Hepatocyte (in vitro differentiated cells): ENCODE measurements at regions not wholly inside any gene's neighbourhood (a gene's known extent, or its start where the extent isn't known, plus 50 kb on each side); places are given as distances from the start of the nearest gene placed in this dataset.

Experiments used
- EZH2 ChIP-seq: fragments of 200-600 bp; sonication (generic); IDR thresholded peaks from 2 replicates; pipeline ENCODE4 v1.6.1; 2016; ENCODE audit warnings: antibody characterized with exemption, mild to moderate bottlenecking, borderline replicate concordance
- EZH2phosphoT487 ChIP-seq: fragments of 200-600 bp; sonication (generic); IDR thresholded peaks from one replicate; pipeline ENCODE4 v1.6.1; 2018; ENCODE audit warnings: antibody characterized with exemption, mild to moderate bottlenecking, low read depth, moderate library complexity; ENCODE audit not compliant: unreplicated experiment, severe bottlenecking
- TF ChIP-seq, protein P1 (sequence below): fragments of 200-600 bp; sonication (generic); IDR thresholded peaks from 2 replicates; pipeline ENCODE4 v1.5.1; 2016; ENCODE audit warnings: antibody characterized with exemption, mild to moderate bottlenecking; ENCODE audit not compliant: poor library complexity

DNA sequence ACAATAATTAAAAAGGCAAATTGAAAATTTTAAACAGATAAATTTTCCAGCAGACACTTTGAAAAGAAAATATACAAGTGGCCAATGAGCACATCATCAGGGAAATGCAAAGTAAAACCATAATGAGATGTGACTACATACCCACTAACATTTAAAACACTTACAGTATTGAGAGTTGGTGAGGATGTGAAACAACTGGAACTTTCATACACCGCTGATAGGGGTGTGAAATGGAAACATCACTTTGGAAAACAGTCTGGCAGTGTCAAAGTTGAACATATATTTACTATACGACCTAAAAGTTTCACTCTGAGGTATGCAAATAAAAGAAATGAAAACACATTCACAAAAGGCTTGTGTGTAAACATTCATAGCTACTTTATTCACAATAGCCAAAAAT, 94.0 kb upstream of the GNAO1 start:
- TF ChIP-seq EZH2phosphoT487 (no peak), EZH2 (no peak)
- TF ChIP-seq, protein P1, sequence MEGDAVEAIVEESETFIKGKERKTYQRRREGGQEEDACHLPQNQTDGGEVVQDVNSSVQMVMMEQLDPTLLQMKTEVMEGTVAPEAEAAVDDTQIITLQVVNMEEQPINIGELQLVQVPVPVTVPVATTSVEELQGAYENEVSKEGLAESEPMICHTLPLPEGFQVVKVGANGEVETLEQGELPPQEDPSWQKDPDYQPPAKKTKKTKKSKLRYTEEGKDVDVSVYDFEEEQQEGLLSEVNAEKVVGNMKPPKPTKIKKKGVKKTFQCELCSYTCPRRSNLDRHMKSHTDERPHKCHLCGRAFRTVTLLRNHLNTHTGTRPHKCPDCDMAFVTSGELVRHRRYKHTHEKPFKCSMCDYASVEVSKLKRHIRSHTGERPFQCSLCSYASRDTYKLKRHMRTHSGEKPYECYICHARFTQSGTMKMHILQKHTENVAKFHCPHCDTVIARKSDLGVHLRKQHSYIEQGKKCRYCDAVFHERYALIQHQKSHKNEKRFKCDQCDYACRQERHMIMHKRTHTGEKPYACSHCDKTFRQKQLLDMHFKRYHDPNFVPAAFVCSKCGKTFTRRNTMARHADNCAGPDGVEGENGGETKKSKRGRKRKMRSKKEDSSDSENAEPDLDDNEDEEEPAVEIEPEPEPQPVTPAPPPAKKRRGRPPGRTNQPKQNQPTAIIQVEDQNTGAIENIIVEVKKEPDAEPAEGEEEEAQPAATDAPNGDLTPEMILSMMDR = no peak
